Neutrophil (primary cell): ENCODE measurements at regions not wholly inside any gene's neighbourhood (a gene's known extent, or its start where the extent isn't known, plus 50 kb on each side); places are given as distances from the start of the nearest gene placed in this dataset.

Experiments
- H3K27ac ChIP-seq: fragments of 200-600 bp; sonication (generic); 2 replicates; pipeline ENCODE4 v1.5.1; 2016; ENCODE audit warnings: mild to moderate bottlenecking, moderate library complexity
- H3K27me3 ChIP-seq: fragments of 200-600 bp; sonication (generic); 2 replicates; pipeline ENCODE4 v1.6.0; 2016; ENCODE audit warnings: mild to moderate bottlenecking
- H3K36me3 ChIP-seq: fragments of 200-600 bp; sonication (generic); 2 replicates; pipeline ENCODE4 v1.5.1; 2017
- H3K4me1 ChIP-seq, 2 experiments: fragments of 200-600 bp in 1 of 2; sonication (generic) in 1 of 2; 1 replicate in 1 of 2; 2 replicates in 1 of 2; pipeline versions ENCODE4 v1.5.1 to v1.6.1; 2013 to 2016; ENCODE audit warnings: low read depth in 1 of 2, low read length in 1 of 2, mild to moderate bottlenecking in 1 of 2, moderate library complexity in 1 of 2; ENCODE audit not compliant: control insufficient read depth in 1 of 2, insufficient read depth in 1 of 2
- H3K4me3 ChIP-seq, 2 experiments: fragments of 200-600 bp in 1 of 2; sonication (generic) in 1 of 2; 1 replicate in 1 of 2; 2 replicates in 1 of 2; pipeline ENCODE4 v1.5.1; 2013 to 2016; ENCODE audit warnings: low read depth in 1 of 2, low read length in 1 of 2, mild to moderate bottlenecking in 1 of 2, moderate library complexity in 1 of 2
- H3K9me3 ChIP-seq: fragments of 200-600 bp; sonication (generic); 2 replicates; pipeline ENCODE4 v1.5.1; 2016
- CTCF ChIP-seq: fragments of 200-600 bp; sonication (generic); IDR thresholded peaks from 2 replicates; pipeline ENCODE4 v1.5.1; 2016; ENCODE audit warnings: antibody characterized with exemption

DNA sequence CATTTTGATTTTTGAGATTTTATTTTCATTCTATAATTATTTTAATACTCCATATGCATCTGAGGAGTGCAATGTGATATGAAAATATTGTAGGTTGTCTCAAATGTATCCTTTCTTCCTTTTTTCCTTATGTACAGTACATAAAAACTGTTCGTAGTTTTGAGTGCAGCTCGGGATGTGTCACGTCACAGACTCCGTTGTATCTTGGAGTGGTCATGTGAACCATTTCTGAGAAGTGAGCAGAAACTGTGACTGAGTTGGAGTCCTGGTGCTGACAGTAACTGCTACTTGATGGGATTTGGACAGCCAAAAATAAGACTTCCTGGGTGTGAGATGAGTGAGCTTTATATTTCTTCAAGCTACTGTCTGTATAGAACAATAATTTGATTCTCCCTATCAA, 761.4 kb upstream of the MAN1A1 start:
- Histone ChIP-seq H3K27me3 (no peaks in the 10 kb centered on the region), H3K9me3 (no peaks in the 10 kb centered on the region), H3K4me3 (no peak overlapping the region), H3K27ac (no peak overlapping the region), H3K36me3 (no peaks in the 10 kb centered on the region), H3K4me1 (no peaks in the 10 kb centered on the region)
- TF ChIP-seq CTCF = no peak

GRCh38 chr6:120108061-120108795, 758.7 kb upstream of the MAN1A1 start:
- no peak overlapping the region for H3K27ac ChIP-seq
- no peaks in the 10 kb centered on the region for H3K4me1 ChIP-seq
- H3K36me3 ChIP-seq = no peaks in the 10 kb centered on the region
- H3K4me3 ChIP-seq = no peak overlapping the region
- no peaks in the 10 kb centered on the region for H3K27me3 ChIP-seq
- TF ChIP-seq CTCF = no peak
- no peaks in the 10 kb centered on the region for H3K9me3 ChIP-seq

DNA sequence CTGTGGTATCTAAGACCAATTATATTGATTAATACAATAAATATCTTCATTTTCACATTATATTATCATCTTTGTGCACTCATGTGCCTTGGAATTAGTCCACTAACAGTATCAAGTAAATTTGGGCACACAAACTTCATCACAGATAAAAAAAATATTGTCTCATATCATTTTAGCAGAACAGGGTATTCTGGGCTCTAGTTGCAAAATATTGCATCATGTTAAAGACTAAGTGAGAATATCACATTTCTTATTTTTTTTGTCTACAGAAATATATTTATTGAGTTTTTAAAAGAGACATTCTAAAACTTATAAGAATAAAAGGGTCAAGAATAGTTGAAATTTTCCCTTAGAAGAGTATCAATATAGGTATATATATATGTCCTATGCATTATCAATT, 754.1 kb upstream of the MAN1A1 start:
- Histone ChIP-seq H3K36me3 (no peaks in the 10 kb centered on the region), H3K4me1 (no peaks in the 10 kb centered on the region), H3K9me3 (no peaks in the 10 kb centered on the region), H3K27me3 (no peaks in the 10 kb centered on the region), H3K4me3 (no peak overlapping the region), H3K27ac (no peak overlapping the region)
- TF ChIP-seq CTCF = no peak

GRCh38 chr6:120096696-120097260, 747.2 kb upstream of the MAN1A1 start:
- Histone ChIP-seq H3K36me3 (no peaks in the 10 kb centered on the region), H3K9me3 (no peaks in the 10 kb centered on the region)
- TF ChIP-seq CTCF = no peak

GRCh38 chr6:120083186-120083585, 733.6 kb upstream of the MAN1A1 start:
- H3K27me3 ChIP-seq = no peaks in the 10 kb centered on the region
- no peaks in the 10 kb centered on the region for H3K9me3 ChIP-seq
- no peaks in the 10 kb centered on the region for H3K4me1 ChIP-seq
- no peak for TF ChIP-seq CTCF
- no peak overlapping the region for H3K27ac ChIP-seq
- H3K4me3 ChIP-seq = no peak overlapping the region
- H3K36me3 ChIP-seq = no peaks in the 10 kb centered on the region

More at GRCh38 chr6:120096696-120097260, 747.2 kb upstream of the MAN1A1 start:
- Histone ChIP-seq H3K4me1 (no peaks in the 10 kb centered on the region), H3K4me3 (no peak overlapping the region), H3K27ac (no peak overlapping the region), H3K27me3 (no peaks in the 10 kb centered on the region)
